ENCODE measurements at regions not wholly inside any gene's neighbourhood (a gene's known extent, or its start where the extent isn't known, plus 50 kb on each side); places are given as distances from the start of the nearest gene placed in this dataset.

DNA sequence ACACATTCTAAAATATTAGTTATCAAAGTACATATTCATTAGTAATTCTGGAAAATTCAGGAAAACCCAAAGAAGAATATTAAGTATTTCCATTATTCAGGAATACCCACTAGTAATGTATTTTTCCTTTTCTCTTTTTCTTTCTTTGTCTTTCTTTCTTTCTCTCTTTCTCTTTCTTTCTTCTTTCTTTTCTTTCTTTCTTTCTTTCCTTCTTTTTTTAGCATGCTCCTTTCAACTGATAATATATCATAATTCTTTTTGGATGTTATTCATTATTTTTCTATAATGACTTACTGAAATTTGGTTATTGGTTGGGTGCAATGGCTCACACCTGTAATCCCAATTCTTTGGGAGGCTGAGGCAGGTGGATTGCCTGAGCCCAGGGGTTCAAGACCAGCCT lies 175.6 kb upstream of the RAB4A start:
- no peak overlapping the region for H3K4me3 ChIP-seq
- H3K9me3 ChIP-seq = no peaks in the 10 kb centered on the region
- no peaks in the 10 kb centered on the region for H3K27me3 ChIP-seq
- H3K4me1 ChIP-seq = peaks cover 17% of the 10 kb centered on the region
- no peaks in the 10 kb centered on the region for H3K36me3 ChIP-seq
- ATAC-seq (no peak), DNase-seq (no peak)
- H3K27ac ChIP-seq = no peak overlapping the region
- intact Hi-C loops (cut with DNase I) = no loop called here
- TF ChIP-seq, protein P1, sequence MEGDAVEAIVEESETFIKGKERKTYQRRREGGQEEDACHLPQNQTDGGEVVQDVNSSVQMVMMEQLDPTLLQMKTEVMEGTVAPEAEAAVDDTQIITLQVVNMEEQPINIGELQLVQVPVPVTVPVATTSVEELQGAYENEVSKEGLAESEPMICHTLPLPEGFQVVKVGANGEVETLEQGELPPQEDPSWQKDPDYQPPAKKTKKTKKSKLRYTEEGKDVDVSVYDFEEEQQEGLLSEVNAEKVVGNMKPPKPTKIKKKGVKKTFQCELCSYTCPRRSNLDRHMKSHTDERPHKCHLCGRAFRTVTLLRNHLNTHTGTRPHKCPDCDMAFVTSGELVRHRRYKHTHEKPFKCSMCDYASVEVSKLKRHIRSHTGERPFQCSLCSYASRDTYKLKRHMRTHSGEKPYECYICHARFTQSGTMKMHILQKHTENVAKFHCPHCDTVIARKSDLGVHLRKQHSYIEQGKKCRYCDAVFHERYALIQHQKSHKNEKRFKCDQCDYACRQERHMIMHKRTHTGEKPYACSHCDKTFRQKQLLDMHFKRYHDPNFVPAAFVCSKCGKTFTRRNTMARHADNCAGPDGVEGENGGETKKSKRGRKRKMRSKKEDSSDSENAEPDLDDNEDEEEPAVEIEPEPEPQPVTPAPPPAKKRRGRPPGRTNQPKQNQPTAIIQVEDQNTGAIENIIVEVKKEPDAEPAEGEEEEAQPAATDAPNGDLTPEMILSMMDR (IDR thresholded peaks at IDR 0.05) = no peak

DNA sequence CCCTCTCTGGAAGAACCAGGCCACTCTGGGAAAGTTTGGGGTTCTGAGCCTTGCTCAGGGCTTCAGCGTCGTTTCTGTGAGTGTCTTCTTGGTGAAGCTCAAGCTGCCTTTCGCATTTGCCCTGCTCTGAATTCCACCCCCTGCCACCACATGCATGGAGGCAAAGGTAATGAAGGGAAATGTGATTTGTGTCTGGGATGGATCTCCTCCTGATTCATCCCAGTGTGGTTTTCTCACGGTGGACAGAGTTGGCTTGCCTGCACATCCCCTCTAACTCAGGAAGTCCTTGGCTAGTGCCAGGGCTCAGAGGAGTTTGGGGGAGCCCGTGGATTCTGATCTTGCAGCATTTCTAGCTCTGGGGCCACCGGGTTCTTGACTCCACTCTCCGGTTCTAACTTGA lies 173.6 kb upstream of the RAB4A start:
- no peaks in the 10 kb centered on the region for H3K9me3 ChIP-seq
- TF ChIP-seq, protein P1 (IDR thresholded peaks at IDR 0.05) = no peak
- H3K36me3 ChIP-seq = no peaks in the 10 kb centered on the region
- DNase-seq = no peak
- peaks cover 16% of the 10 kb centered on the region for H3K4me1 ChIP-seq
- no peak overlapping the region for H3K4me3 ChIP-seq
- H3K27ac ChIP-seq = no peak overlapping the region
- no peak for ATAC-seq
- H3K27me3 ChIP-seq = no peaks in the 10 kb centered on the region
- intact Hi-C loops (cut with DNase I) = no loop called here

DNA sequence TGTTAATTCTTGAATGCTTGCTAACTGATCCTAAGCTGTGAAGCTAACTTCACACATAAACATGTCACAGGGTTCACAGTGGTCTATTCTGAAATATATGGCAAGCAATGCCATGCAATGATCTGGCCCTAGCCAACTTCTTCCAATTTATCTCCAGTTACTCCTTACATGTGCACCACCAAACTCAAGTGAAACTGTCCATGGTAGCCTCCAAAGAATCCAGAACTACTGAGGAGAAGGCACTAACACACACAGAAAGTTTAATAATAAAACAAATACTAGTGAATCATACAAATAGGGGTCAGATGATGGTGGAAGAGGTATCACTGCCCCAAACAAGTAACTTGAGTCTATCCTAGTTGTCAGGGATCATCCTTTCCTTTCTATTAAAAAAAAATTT lies 172.6 kb upstream of the RAB4A start:
- H3K27ac ChIP-seq = no peak overlapping the region
- intact Hi-C loops (cut with DNase I) = no loop called here
- ATAC-seq = no peak
- H3K27me3 ChIP-seq = no peaks in the 10 kb centered on the region
- TF ChIP-seq, protein P1 (IDR thresholded peaks at IDR 0.05) = no peak
- peaks cover 8% of the 10 kb centered on the region for H3K4me1 ChIP-seq
- H3K36me3 ChIP-seq = no peaks in the 10 kb centered on the region
- H3K4me3 ChIP-seq = no peak overlapping the region
- DNase-seq = no peak
- H3K9me3 ChIP-seq = no peaks in the 10 kb centered on the region

DNA sequence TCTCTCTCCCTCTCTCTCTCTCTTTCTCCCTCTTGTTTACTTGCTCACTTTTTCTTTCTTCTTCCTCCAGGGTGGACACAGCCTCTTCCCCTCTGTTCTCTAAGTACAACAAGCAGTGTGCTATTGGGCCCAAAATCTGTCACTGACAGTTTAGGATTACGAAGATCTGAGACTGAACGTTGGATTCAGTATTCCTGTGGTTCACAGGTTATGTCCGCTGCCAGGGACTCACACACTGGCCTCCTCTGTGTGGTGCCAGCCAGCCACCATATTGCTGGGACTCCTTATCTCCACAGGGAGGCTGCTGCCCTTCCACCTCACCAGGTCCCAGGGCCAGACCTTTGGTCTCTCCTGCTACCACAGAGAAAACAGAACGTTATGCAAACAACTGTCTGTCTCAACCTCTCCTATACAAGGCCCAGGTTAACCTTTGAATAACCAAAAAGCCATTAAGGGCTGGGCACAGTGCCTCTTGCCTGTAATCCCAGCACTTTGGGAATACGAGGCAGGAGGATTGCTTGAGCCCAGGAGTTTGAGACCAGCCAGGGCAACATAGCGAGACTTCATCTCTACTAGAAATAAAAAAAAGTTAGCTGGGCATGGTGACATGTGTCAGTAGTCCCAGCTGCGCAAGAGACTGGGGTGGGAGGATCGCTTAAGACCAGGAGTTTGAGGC lies 171.9 kb upstream of the RAB4A start:
- Histone ChIP-seq H3K4me3 (no peak overlapping the region), H3K9me3 (no peaks in the 10 kb centered on the region), H3K27me3 (no peaks in the 10 kb centered on the region), H3K4me1 (peaks cover 6% of the 10 kb centered on the region), H3K27ac (no peak overlapping the region), H3K36me3 (no peaks in the 10 kb centered on the region)
- intact Hi-C loops (cut with DNase I) = no loop called here
- TF ChIP-seq, protein P1 (IDR thresholded peaks at IDR 0.05) = no peak
- DNase-seq (no peak), ATAC-seq (no peak)

DNA sequence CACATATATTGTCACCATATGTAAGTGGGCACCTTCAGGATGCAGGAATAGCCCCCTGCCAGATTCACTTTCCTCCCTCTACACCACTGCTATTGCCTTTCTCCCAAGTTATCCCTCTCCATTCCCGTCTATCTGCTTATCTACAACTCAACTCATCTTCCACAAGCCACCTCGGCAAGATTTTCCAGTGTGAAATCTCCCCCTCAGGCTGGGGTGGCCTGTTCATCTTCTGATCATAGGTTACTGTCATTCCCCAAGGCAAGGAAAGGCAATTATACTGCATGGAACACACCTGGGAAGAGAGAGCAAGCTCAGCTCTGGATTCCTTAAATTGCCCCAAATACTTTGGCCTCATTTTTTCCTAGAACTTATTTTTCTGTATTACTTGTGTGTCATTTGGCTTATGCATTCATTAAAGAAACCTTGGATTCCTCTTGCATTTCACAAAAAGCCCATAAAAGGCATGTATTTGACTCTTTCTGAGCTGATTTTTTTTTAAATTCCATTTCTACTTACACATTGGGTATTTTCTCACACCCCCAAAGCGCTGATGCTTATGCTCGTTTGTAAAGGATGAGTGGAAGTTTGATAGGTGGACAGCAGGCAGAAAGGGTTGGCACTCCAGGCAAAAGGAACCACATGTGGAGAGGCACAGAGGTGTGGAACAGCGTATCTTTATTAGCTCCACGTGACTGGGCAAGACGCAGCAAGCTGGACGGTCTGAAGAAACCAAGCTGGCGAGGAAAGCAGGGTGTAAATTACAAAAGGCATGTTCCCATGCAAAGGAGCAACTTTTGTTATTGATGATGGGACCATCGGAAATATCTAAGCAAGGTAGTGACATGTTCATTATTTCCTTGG lies 169.7 kb upstream of the RAB4A start:
- Histone ChIP-seq H3K36me3 (no peaks in the 10 kb centered on the region), H3K4me1 (no peaks in the 10 kb centered on the region), H3K4me3 (no peak overlapping the region), H3K27me3 (no peaks in the 10 kb centered on the region), H3K9me3 (no peaks in the 10 kb centered on the region), H3K27ac (no peak overlapping the region)
- no peak for ATAC-seq
- intact Hi-C loops (cut with DNase I) = no loop called here
- TF ChIP-seq, protein P1 (IDR thresholded peaks at IDR 0.05) = no peak
- DNase-seq = no peak

Measured in upper lobe of right lung (tissue), 1 donor.